ENCODE measurements at regions not wholly inside any gene's neighbourhood (a gene's known extent, or its start where the extent isn't known, plus 50 kb on each side); places are given as distances from the start of the nearest gene placed in this dataset.

- ChIA-PET RAD21 (ENCODE audit: unreplicated experiment) (no interaction called here), POLR2A (no interaction called here), CTCF (no interaction called here), SMC1A (ENCODE audit: uncharacterized antibody, unreplicated experiment) (no interaction called here)
- H3K4me2 ChIP-seq (ENCODE audit: control insufficient read depth, insufficient read depth), result no peak overlapping the region
- H3K27ac ChIP-seq (ENCODE audit: control insufficient read depth, insufficient read depth), result no peak overlapping the region
- no peak overlapping the region for H3K9ac ChIP-seq (ENCODE audit: control insufficient read depth, insufficient read depth, low read length)
- no peaks in the 10 kb centered on the region for H3K79me2 ChIP-seq (ENCODE audit: control insufficient read depth, insufficient read depth, low read length)
- no peak for DNase-seq (ENCODE audit: low read depth, low spot score)
- no peak overlapping the region for H3K4me3 ChIP-seq
- H3K4me1 ChIP-seq (ENCODE audit: control insufficient read depth, insufficient read depth, low read length), result no peaks in the 10 kb centered on the region
- BruUV-seq (replicated peaks), result no TSS peak
- no peak for TF ChIP-seq BACH1 (IDR thresholded peaks at IDR 0.05; ENCODE audit: borderline replicate concordance)
- no peak for TF ChIP-seq EGR1 (IDR thresholded peaks at IDR 0.05; ENCODE audit: borderline replicate concordance in 1 of 2, low read depth in 2 of 2, low read length in 2 of 2)
- TF ChIP-seq NKRF (conservative IDR thresholded peaks at IDR 0.05), result no peak
- TF ChIP-seq ATF3 (IDR thresholded peaks at IDR 0.05; ENCODE audit: borderline replicate concordance, extremely low read depth, low read depth, low read length), result no peak
- no peak for TF ChIP-seq HSF1 (IDR thresholded peaks at IDR 0.05; ENCODE audit: low read depth, low read length)
- TF ChIP-seq ZNF622 (IDR thresholded peaks at IDR 0.05), result no peak
- TF ChIP-seq TBL1XR1 (IDR thresholded peaks at IDR 0.05; ENCODE audit: low read depth, low read length), result no peak
- TF ChIP-seq ZBTB40 (IDR thresholded peaks at IDR 0.05; ENCODE audit: borderline replicate concordance), result no peak
- no peak for TF ChIP-seq JUND (IDR thresholded peaks at IDR 0.05; ENCODE audit: low read depth, low read length)
- no peak for TF ChIP-seq YY1 (IDR thresholded peaks at IDR 0.05; ENCODE audit: low read depth, low read length)
- no peak for TF ChIP-seq SMC3 (IDR thresholded peaks at IDR 0.05; ENCODE audit: borderline replicate concordance, low read length)
- no peak for TF ChIP-seq ATF2 (IDR thresholded peaks at IDR 0.05; ENCODE audit: low read length)
- WGBS (ENCODE audit: insufficient coverage, insufficient replicate concordance, low lambda C conversion rate, missing lambda C conversion rate), result 67% methylated on average over 3 of the region's 3 CpGs
- no peaks in the 10 kb centered on the region for H4K20me1 ChIP-seq (ENCODE audit: control insufficient read depth, insufficient read depth)
- intact Hi-C loops (cut with micrococcal nuclease; ENCODE audit: unreplicated experiment) (no loop called here), in situ Hi-C loops (cut with MboI) (no loop called here)
- H3K27me3 ChIP-seq (replicated peaks in 1 of 2; ENCODE audit: control insufficient read depth in 2 of 2, insufficient read depth in 2 of 2, low read length in 1 of 2), result no peaks in the 10 kb centered on the region
- FAIRE-seq, result no peak
- no peaks in the 10 kb centered on the region for H3K9me3 ChIP-seq (replicated peaks; ENCODE audit: control insufficient read depth, insufficient read depth, low read length)
- no peaks in the 10 kb centered on the region for H3K36me3 ChIP-seq (ENCODE audit: control insufficient read depth in 2 of 2, insufficient read depth in 2 of 2, low read length in 1 of 2)
- no peak for ATAC-seq
- H2AFZ ChIP-seq (ENCODE audit: control insufficient read depth, low read depth, low read length), result no peak overlapping the region
Measured at GRCh38 chr13:66208589-66208988, 1021.5 kb downstream of the PCDH9 start.
